HepG2 (cell line): ENCODE measurements at regions not wholly inside any gene's neighbourhood (a gene's known extent, or its start where the extent isn't known, plus 50 kb on each side); places are given as distances from the start of the nearest gene placed in this dataset.

Experiments
- ATAC-seq: fragments of 200-7000 bp; cut with Tn5 transposase; 3 replicates; pipeline ENCODE4 v1.9.1; 2020; ENCODE audit warnings: mild to moderate bottlenecking, moderate library complexity
- BruUV-seq: library from RNA; stranded (reverse); fragments of 400-500 nt; replicated peaks from 2 replicates; lab custom pipeline; 2021; lab: Mats Ljungman, UMichigan
- CTCF ChIA-PET: fragments of 300-600 bp; formaldehyde crosslinking; extraction: SDS; loops from one replicate; lab custom pipeline; 2021; ENCODE audit warnings: low total read pairs, inconsistent platforms, low intra/inter-chr PET ratio; lab: Yijun Ruan, JAX
- POLR2A ChIA-PET: fragments of 350-600 bp; sonication (Branson Sonifier 250); formaldehyde crosslinking; loops from one replicate; lab custom pipeline; 2020; ENCODE audit warnings: antibody characterized with exemption, inconsistent platforms; lab: Yijun Ruan, JAX
- DNase-seq: peaks from one replicate; pipeline ENCODE4 v3.0.0-alpha.2; 2015; ENCODE audit warnings: low spot score
- FAIRE-seq: peaks from 3 replicates; lab custom pipeline; 2011; peaks lifted over from hg19 to GRCh38; lab: Jason Lieb, UNC
- H2AFZ ChIP-seq: one replicate; pipeline ENCODE4 v1.6.1; 2011; ENCODE audit warnings: low read length, inconsistent platforms
- H3K27ac ChIP-seq: fragments of 300-600 bp; 3 replicates; pipeline ENCODE4 v1.8.0; 2011; ENCODE audit warnings: mixed run types, mild to moderate bottlenecking, mixed read lengths, low read length, inconsistent platforms; ENCODE audit not compliant: insufficient read depth; ENCODE audit errors: extremely low read length
- H3K27me3 ChIP-seq, 2 experiments: fragments of 200-600 bp in 1 of 2; 2 replicates in 1 of 2; 3 replicates in 1 of 2; pipeline versions ENCODE4 v1.6.0 to v1.8.0; 2011; ENCODE audit warnings: low read length in 2 of 2, mild to moderate bottlenecking in 2 of 2, moderate library complexity in 2 of 2, inconsistent platforms in 1 of 2; ENCODE audit not compliant: insufficient read depth in 2 of 2, control insufficient read depth in 1 of 2
- H3K36me3 ChIP-seq, 2 experiments: fragments of 200-600 bp in 1 of 2; replicated peaks in 1 of 2; 2 replicates in 1 of 2; 3 replicates in 1 of 2; pipeline versions ENCODE4 v1.5.1 to v1.8.0; 2011; ENCODE audit warnings: low read length in 2 of 2, inconsistent platforms in 1 of 2; ENCODE audit not compliant: insufficient read depth in 2 of 2, control insufficient read depth in 1 of 2
- H3K4me1 ChIP-seq: 2 replicates; pipeline ENCODE4 v1.5.1; 2012; ENCODE audit warnings: low read length, inconsistent platforms; ENCODE audit not compliant: insufficient read depth
- H3K4me2 ChIP-seq: 2 replicates; pipeline ENCODE4 v1.6.0; 2011; ENCODE audit warnings: low read depth, low read length, inconsistent platforms
- H3K4me3 ChIP-seq, 3 experiments: fragments of 200-600 bp in 1 of 3; sonication (generic), shearing (Covaris generic) in 1 of 3; replicated peaks in 1 of 3; 2 replicates each; pipeline ENCODE4 v1.5.1; 2011 to 2016; ENCODE audit warnings: low read length in 3 of 3, inconsistent platforms in 2 of 3, low read depth in 2 of 3, mild to moderate bottlenecking in 2 of 3, control low read depth in 1 of 3, mixed read lengths in 1 of 3; ENCODE audit not compliant: insufficient read depth in 1 of 3
- H3K79me2 ChIP-seq: one replicate; pipeline ENCODE4 v1.6.1; 2011; ENCODE audit warnings: low read length, inconsistent platforms; ENCODE audit not compliant: insufficient read depth
- H3K9ac ChIP-seq: 2 replicates; pipeline ENCODE4 v1.6.0; 2011; ENCODE audit warnings: mild to moderate bottlenecking, low read depth, low read length, inconsistent platforms; ENCODE audit not compliant: insufficient read depth
- H3K9me3 ChIP-seq: 2 replicates; pipeline ENCODE4 v1.5.1; 2012; ENCODE audit warnings: mild to moderate bottlenecking, low read length
- H4K20me1 ChIP-seq: 2 replicates; pipeline ENCODE4 v1.6.0; 2011; ENCODE audit warnings: inconsistent platforms, mild to moderate bottlenecking, low read length, moderate library complexity; ENCODE audit not compliant: insufficient read depth
- GATAD2A ChIP-seq: IDR thresholded peaks from 2 replicates; pipeline ENCODE4 v1.6.1; 2016
- HMG20A ChIP-seq: IDR thresholded peaks from 2 replicates; pipeline ENCODE4 v1.6.1; 2016; ENCODE audit warnings: borderline replicate concordance
- RFX5 ChIP-seq: IDR thresholded peaks from 2 replicates; pipeline ENCODE4 v1.6.1; 2011; ENCODE audit warnings: low read depth, low read length, improper control_type of control experiment
- ZNF253 ChIP-seq: sonication (generic); formaldehyde crosslinking; IDR thresholded peaks from 2 replicates; pipeline ENCODE4 v1.8.0; 2022; ENCODE audit warnings: mild to moderate bottlenecking, missing genetic modification reagents, borderline replicate concordance
- ZNF430 ChIP-seq: sonication (generic); formaldehyde crosslinking; IDR thresholded peaks from 2 replicates; pipeline ENCODE4 v1.9.0; 2021; ENCODE audit warnings: mild to moderate bottlenecking, missing genetic modification reagents
- WGBS: methylation state at CpG from one replicate; pipeline ENCODE4 v1.1.6; 2017; ENCODE audit warnings: low lambda C conversion rate; 5-methylcytosine and 5-hydroxymethylcytosine counted together
- in situ Hi-C: cut with HindIII; loops from 2 replicates; pipeline ENCODE4 v1.10.0; 2017; ENCODE audit warnings: low pct_unique_long_range_greater_than_20kb; ENCODE audit not compliant: extremely low pct_ligation_motif_present
- intact Hi-C: fragments of 100-400 bp; cut with micrococcal nuclease; formaldehyde crosslinking; loops from one replicate; pipeline ENCODE4 v1.10.0; 2022; ENCODE audit not compliant: unreplicated experiment
- TF ChIP-seq, protein P1 (sequence below): sonication (generic); formaldehyde crosslinking; IDR thresholded peaks from 2 replicates; pipeline ENCODE4 v1.5.0; 2020; ENCODE audit warnings: missing genetic modification reagents
- TF ChIP-seq, protein P2 (sequence below): IDR thresholded peaks from 2 replicates; pipeline ENCODE4 v1.6.1; 2016; ENCODE audit warnings: mild to moderate bottlenecking
- TF ChIP-seq, protein P3 (sequence below): sonication (generic); formaldehyde crosslinking; IDR thresholded peaks from 2 replicates; pipeline ENCODE4 v1.5.1; 2020; ENCODE audit warnings: mild to moderate bottlenecking, missing genetic modification reagents, moderate library complexity
- TF ChIP-seq, protein P4 (sequence below): sonication (generic); formaldehyde crosslinking; IDR thresholded peaks from 2 replicates; pipeline ENCODE4 v1.4.0; 2020; ENCODE audit warnings: missing genetic modification reagents

DNA sequence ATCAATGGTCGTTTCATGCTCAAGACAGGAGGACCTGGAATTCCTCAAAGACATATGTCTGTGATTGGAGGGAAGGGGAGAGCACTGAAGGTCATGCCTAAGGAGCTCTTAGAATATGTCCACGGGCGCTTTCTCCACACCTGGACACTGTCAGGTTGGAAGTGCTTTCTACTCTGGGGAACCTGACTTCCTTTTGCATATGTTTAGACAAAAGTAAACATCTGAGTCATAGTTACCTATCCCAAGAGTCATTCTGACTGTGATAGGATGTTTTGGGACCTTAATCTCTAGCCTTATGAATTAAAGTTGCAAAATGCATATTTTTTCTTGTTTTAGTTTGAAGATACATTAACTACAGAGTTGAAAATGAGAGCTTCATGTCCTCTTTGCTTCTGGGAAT is 251.7 kb downstream of the KLF6 start:
- CTCF ChIA-PET: no interaction called here
- TF ChIP-seq, protein P1, sequence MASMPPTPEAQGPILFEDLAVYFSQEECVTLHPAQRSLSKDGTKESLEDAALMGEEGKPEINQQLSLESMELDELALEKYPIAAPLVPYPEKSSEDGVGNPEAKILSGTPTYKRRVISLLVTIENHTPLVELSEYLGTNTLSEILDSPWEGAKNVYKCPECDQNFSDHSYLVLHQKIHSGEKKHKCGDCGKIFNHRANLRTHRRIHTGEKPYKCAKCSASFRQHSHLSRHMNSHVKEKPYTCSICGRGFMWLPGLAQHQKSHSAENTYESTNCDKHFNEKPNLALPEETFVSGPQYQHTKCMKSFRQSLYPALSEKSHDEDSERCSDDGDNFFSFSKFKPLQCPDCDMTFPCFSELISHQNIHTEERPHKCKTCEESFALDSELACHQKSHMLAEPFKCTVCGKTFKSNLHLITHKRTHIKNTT (CRISPR knock-in tag): no peak
- no peak for TF ChIP-seq GATAD2A (CRISPR knock-in tag)
- TF ChIP-seq, protein P2, sequence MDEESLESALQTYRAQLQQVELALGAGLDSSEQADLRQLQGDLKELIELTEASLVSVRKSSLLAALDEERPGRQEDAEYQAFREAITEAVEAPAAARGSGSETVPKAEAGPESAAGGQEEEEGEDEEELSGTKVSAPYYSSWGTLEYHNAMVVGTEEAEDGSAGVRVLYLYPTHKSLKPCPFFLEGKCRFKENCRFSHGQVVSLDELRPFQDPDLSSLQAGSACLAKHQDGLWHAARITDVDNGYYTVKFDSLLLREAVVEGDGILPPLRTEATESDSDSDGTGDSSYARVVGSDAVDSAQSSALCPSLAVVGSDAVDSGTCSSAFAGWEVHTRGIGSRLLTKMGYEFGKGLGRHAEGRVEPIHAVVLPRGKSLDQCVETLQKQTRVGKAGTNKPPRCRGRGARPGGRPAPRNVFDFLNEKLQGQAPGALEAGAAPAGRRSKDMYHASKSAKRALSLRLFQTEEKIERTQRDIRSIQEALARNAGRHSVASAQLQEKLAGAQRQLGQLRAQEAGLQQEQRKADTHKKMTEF (CRISPR knock-in tag): no peak
- no peak for TF ChIP-seq ZNF253
- no peak for TF ChIP-seq ZNF430 (CRISPR knock-in tag)
- no peak for TF ChIP-seq RFX5
- no peak for TF ChIP-seq HMG20A
- TF ChIP-seq, protein P3, sequence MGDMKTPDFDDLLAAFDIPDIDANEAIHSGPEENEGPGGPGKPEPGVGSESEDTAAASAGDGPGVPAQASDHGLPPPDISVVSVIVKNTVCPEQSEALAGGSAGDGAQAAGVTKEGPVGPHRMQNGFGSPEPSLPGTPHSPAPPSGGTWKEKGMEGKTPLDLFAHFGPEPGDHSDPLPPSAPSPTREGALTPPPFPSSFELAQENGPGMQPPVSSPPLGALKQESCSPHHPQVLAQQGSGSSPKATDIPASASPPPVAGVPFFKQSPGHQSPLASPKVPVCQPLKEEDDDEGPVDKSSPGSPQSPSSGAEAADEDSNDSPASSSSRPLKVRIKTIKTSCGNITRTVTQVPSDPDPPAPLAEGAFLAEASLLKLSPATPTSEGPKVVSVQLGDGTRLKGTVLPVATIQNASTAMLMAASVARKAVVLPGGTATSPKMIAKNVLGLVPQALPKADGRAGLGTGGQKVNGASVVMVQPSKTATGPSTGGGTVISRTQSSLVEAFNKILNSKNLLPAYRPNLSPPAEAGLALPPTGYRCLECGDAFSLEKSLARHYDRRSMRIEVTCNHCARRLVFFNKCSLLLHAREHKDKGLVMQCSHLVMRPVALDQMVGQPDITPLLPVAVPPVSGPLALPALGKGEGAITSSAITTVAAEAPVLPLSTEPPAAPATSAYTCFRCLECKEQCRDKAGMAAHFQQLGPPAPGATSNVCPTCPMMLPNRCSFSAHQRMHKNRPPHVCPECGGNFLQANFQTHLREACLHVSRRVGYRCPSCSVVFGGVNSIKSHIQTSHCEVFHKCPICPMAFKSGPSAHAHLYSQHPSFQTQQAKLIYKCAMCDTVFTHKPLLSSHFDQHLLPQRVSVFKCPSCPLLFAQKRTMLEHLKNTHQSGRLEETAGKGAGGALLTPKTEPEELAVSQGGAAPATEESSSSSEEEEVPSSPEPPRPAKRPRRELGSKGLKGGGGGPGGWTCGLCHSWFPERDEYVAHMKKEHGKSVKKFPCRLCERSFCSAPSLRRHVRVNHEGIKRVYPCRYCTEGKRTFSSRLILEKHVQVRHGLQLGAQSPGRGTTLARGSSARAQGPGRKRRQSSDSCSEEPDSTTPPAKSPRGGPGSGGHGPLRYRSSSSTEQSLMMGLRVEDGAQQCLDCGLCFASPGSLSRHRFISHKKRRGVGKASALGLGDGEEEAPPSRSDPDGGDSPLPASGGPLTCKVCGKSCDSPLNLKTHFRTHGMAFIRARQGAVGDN (CRISPR knock-in tag): no peak
- TF ChIP-seq, protein P4, sequence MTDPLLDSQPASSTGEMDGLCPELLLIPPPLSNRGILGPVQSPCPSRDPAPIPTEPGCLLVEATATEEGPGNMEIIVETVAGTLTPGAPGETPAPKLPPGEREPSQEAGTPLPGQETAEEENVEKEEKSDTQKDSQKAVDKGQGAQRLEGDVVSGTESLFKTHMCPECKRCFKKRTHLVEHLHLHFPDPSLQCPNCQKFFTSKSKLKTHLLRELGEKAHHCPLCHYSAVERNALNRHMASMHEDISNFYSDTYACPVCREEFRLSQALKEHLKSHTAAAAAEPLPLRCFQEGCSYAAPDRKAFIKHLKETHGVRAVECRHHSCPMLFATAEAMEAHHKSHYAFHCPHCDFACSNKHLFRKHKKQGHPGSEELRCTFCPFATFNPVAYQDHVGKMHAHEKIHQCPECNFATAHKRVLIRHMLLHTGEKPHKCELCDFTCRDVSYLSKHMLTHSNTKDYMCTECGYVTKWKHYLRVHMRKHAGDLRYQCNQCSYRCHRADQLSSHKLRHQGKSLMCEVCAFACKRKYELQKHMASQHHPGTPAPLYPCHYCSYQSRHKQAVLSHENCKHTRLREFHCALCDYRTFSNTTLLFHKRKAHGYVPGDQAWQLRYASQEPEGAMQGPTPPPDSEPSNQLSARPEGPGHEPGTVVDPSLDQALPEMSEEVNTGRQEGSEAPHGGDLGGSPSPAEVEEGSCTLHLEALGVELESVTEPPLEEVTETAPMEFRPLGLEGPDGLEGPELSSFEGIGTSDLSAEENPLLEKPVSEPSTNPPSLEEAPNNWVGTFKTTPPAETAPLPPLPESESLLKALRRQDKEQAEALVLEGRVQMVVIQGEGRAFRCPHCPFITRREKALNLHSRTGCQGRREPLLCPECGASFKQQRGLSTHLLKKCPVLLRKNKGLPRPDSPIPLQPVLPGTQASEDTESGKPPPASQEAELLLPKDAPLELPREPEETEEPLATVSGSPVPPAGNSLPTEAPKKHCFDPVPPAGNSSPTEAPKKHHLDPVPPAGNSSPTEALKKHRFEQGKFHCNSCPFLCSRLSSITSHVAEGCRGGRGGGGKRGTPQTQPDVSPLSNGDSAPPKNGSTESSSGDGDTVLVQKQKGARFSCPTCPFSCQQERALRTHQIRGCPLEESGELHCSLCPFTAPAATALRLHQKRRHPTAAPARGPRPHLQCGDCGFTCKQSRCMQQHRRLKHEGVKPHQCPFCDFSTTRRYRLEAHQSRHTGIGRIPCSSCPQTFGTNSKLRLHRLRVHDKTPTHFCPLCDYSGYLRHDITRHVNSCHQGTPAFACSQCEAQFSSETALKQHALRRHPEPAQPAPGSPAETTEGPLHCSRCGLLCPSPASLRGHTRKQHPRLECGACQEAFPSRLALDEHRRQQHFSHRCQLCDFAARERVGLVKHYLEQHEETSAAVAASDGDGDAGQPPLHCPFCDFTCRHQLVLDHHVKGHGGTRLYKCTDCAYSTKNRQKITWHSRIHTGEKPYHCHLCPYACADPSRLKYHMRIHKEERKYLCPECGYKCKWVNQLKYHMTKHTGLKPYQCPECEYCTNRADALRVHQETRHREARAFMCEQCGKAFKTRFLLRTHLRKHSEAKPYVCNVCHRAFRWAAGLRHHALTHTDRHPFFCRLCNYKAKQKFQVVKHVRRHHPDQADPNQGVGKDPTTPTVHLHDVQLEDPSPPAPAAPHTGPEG (CRISPR knock-in tag): no peak

More for the DNA sequence above, 251.7 kb downstream of the KLF6 start:
- Histone ChIP-seq H4K20me1 (no peaks in the 10 kb centered on the region), H3K27me3 (peaks cover 2 to 50% of the 10 kb centered on the region in 2 experiments; a peak in 3 of 5 replicates), H3K9ac (no peak overlapping the region), H2AFZ (no peak overlapping the region), H3K79me2 (no peaks in the 10 kb centered on the region), H3K27ac (no peak overlapping the region), H3K4me1 (no peaks in the 10 kb centered on the region), H3K4me3 (no peak overlapping the region), H3K4me2 (no peak overlapping the region), H3K36me3 (no peaks in the 10 kb centered on the region), H3K9me3 (no peaks in the 10 kb centered on the region)
- 0% methylated on average over 2 of the region's 3 CpGs for WGBS
- no TSS peak for BruUV-seq
- ATAC-seq: no peak
- in situ Hi-C loops: no loop called here
- POLR2A ChIA-PET: no interaction called here
- intact Hi-C loops: no loop called here
- FAIRE-seq: no peak
- DNase-seq: no peak
